Skin of body (tissue), 1 donor: ENCODE measurements at regions not wholly inside any gene's neighbourhood (a gene's known extent, or its start where the extent isn't known, plus 50 kb on each side); places are given as distances from the start of the nearest gene placed in this dataset.

Experiments
- DNase-seq: peaks from one replicate; lab custom pipeline; 2025; lab: John Stamatoyannopoulos, UW

- DNase-seq: no peak
These were observed 87.0 kb downstream of the CD164 start for GRCh38 chr6:109295109-109295773.

DNA sequence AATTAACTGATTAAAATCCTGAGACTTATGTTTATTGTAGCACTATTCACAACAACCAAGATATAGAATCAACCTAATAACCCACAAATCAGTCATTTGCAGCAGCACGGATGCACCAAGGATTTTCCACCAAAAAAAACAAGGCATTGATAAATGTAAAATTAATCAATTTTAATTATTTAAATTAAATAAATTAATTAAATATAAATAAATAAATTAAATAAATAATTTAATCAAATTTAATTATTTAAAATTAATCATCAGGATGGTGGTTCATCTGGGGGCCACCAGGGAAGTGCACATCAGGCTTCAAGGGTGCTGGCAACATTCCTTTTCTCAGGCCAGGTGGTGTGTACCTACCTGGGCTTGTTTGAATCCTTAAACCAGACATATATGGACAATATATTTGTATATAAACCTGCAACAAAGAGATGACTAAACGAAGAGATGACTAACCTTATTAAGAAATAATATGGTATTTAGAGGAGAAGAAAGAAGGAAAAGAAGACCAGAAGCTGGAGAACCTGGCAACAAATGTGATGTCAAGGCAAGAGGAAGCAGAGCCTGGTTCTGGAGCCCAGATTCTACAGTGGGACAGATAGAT is 89.2 kb downstream of the CD164 start:
- no peak for DNase-seq

- DNase-seq: no peak
These were observed 89.8 kb downstream of the CD164 start for GRCh38 chr6:109292420-109292819.

DNA sequence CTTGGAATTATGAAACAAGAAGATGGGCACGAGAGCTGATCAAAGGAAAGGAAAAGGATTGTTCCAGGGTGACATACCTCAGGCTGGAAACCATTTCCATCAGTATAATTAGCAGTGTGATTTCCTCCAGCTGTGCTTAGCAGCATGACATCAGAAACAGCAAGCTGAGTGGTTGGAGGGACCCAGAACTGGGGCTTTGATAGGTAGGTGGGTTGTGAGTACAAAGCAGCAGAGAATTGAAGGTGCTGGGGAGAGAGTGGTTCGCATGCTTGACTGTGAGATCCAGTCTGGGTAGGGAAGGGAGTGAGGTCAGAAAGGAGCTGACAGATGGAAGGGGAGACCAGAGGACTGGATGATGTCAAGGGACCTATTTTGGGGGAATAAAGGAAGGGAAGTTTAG is 90.4 kb downstream of the CD164 start:
- no peak for DNase-seq

- DNase-seq: no peak
These were observed 91.9 kb downstream of the CD164 start for GRCh38 chr6:109290143-109290931.

- no peak for DNase-seq
These were observed 96.9 kb downstream of the CD164 start for GRCh38 chr6:109285366-109285765.

DNA sequence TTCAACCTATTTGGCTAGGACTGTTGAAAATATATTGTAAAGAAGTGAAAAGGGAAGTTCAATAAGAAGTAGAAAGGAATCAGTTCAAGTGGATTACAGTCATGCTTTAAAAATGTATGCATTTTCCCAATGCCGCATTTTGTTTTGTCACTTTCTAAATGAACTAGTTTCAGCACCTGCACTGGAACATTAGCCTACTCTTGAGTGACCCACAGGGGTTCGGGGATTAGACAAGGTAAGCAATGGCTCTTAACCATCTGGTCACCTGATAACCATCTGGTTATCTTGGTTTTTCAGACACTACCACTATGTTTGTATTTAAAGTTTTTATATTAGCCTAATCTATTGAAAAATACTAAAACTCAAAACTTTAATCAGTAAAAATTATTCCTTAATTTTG is 97.6 kb downstream of the CD164 start:
- DNase-seq: no peak

DNA sequence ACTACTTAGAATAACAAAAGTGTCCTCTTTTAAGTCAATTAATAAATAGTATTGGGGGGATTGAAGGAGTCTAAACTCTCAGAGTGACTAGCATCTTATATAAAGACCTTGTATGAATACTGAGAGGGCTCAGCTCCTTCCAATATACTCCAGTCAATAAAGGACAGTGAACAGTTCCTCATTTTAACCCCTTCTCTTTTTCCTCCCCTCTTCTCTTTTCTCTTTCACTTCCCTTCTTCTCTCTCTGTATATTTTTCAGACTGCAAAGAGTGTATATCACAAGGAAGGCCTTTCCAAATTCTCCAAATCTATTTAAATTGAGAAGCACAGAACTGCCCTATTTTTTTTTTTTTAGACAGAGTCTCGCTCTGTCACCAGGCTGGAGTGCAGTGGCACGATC is 99.5 kb downstream of the CD164 start:
- no peak for DNase-seq

DNA sequence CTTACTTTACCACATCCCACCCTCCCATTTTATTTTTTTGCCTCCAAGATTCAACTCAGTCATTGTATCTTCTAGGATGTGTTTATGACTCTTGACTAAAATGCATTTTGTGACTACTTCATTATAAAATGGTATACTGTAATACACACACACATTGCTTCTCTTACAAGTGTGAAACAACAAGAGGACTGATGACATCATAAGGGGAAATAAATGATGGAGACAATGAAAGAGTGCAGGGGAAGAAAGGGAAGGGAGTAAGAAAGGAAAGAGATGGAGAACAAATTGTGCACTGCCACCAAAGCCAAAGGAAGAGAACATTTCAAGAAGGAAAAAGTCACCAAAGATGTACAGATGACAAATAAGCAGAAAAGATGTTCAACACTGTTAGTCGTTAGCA is 102.6 kb downstream of the CD164 start:
- DNase-seq: no peak

- no peak for DNase-seq
These were observed 110.6 kb downstream of the CD164 start for GRCh38 chr6:109271622-109272021.

GRCh38 chr6:109269953-109270517 is 112.2 kb downstream of the CD164 start:
- DNase-seq: no peak

GRCh38 chr6:109269057-109269456 is 113.2 kb downstream of the CD164 start:
- DNase-seq: no peak

DNA sequence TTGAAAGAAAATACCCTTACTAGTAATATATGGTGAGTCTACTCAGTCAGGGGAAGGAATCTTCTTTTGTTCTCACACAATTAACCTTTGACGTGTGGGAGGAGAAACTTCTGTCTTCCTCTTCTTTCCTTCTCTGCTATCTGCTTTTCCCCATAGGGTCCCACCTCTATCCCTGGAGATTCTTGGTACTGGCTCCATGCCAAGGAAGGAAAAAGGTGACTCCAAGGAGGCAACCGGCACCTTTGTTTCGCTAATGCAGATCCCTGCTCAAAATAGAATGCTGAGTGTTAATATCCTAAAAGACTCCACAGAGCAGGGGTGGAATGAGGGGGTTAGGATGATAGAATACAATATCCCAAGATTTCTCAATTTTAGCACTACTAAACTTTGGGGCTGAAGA is 116.7 kb downstream of the CD164 start:
- no peak for DNase-seq

GRCh38 chr6:109263873-109264700 is 118.2 kb downstream of the CD164 start:
- DNase-seq: no peak

- DNase-seq: no peak
These were observed 120.0 kb downstream of the CD164 start for GRCh38 chr6:109262261-109262660.

- DNase-seq: no peak
These were observed 120.5 kb downstream of the CD164 start for GRCh38 chr6:109261811-109262210.

GRCh38 chr6:109260701-109261100 is 121.6 kb downstream of the CD164 start:
- DNase-seq: no peak

DNA sequence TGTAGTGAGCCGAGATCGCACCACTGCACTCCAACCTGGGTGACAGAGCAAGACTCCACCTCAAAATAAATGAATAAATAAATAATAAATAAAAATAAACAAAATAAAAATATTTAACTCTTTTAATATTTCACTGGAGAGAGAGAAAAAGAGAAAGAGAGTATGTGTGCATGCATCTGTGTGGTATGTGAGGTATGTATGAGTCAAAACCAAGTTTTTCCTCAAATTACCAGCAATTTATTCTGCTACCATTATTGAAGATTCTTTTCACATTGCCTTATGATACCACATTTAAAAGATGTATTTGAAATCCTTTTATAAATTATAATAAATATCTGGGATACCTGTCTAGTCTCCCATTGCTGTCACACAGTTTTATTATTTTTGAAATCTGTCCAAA is 122.1 kb downstream of the CD164 start:
- no peak for DNase-seq

- DNase-seq: no peak
These were observed 124.1 kb downstream of the CD164 start for GRCh38 chr6:109258129-109258528.

- DNase-seq: no peak
These were observed 124.8 kb downstream of the CD164 start for GRCh38 chr6:109257494-109257893.

DNA sequence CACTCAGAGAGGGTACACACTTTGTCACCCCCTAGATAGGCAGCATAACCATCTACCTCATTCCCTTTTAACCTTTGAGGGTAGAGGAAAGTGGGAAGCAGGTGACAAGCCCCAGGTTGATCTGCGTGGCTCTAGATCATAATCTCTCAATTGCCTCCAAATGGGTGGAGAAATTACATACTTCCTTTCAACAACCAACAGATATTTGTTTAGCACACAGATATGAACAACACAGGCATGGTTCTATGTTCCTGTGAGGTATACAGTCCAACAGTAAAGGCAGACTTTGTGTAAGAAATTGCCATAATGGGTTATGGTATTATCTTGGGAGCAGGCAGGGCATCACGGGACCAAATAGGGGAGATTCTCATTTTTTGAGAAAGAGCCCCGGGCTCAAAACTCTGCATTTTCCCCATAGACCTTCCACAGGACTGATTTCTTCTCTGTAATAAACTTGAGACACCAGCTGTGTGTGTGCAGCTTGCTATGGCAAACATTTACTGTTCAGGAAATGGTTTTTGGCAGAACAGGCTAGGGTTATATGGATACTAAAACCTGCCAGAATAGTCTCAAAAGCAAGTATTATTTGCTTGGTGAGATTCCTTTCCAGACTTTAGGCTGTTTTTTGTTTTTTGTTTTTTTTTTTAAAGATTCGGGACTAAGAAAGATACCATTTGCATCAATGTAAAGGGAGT is 126.2 kb downstream of the CD164 start:
- no peak for DNase-seq
